ENCODE measurements at regions not wholly inside any gene's neighbourhood (a gene's known extent, or its start where the extent isn't known, plus 50 kb on each side); places are given as distances from the start of the nearest gene placed in this dataset.
A peak's percentile ranks its signal among the peaks of the same experiment; 100 is the strongest.

- no peak for DNase-seq (ENCODE audit: low read depth)
These were observed 322.3 kb downstream of the GBE1 start for GRCh38 chr3:81439108-81439507.

- DNase-seq (ENCODE audit: low read depth): no peak
These were observed 323.8 kb downstream of the GBE1 start for GRCh38 chr3:81437683-81438082.

DNA sequence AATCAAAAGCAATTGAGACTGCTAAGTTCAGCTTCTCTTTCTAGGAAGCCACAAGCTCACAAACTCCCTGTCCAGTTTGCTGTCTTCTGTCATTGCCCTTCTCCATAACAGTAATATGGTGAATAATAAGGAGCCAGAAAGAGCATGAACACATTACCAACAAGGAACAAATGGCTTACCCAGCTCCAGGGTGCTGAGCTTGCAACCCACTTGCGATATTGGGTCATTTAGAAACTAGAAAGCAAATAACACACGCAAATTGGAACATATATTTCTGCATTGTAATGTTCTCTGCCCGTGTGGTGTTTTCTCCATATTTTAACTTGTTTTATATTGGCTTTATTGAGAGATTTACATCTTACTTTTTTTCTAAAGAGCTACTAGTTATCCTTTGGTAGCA, 325.3 kb downstream of the GBE1 start:
- DNase-seq (ENCODE audit: low read depth): no peak

- no peak for DNase-seq (ENCODE audit: low read depth)
These were observed 326.4 kb downstream of the GBE1 start for GRCh38 chr3:81435050-81435449.

GRCh38 chr3:81434161-81434560, 327.3 kb downstream of the GBE1 start:
- DNase-seq (ENCODE audit: low read depth): no peak

DNA sequence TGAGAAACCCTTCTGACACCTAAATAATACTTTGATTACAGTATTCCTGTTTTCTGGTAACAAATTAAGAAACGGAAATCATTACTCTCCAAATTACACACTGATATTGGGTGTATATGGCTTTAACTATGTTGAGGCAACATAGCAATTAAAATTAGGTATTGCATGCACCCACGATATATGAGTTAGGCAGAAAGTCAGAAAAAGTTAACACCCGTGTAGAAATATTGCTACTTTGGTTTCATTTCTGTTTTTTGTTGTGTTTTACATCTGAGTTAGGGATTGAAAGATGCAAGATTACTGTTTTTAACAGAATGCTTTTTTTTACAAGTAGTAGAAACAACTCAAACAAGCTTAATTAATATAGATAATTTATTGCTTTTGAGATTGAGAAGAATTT, 327.8 kb downstream of the GBE1 start:
- DNase-seq (ENCODE audit: low read depth): no peak

GRCh38 chr3:81432456-81432855, 329.0 kb downstream of the GBE1 start:
- no peak for DNase-seq (ENCODE audit: low read depth)

DNA sequence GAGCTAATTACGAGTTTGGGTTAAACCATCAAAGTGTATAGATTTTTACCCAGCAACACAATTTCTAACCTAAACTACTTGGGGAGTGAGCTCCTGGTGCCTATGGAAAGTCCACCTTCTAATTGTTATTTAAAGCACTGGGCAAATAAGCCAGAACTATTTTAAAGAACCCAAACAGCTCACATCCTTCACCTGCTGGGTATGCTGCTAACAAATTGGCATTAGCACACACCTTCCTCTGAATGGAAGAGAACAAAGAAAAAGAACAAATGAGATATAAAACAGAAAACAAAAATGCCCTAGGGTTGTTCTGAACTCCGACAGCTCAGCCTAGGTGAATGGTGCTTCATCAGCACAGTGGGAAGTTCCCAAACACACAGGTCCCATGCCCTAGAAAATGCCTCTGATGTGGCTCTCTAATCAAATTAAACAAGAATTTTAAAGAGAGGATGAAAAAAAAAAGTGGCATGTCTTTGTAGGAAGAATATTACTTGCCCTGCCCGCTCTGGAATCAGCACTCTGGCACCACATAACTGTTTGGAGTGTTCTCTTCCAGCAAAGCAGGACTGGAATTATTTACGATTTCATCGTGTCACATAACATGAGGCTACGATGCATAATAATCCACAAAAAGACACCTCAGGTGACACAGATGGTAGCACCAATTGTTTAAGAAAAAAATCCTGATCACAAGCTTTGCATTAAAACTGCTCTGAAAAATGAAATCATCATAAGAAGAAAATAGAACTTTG, 334.4 kb downstream of the GBE1 start:
- no peak for DNase-seq (ENCODE audit: low read depth)

GRCh38 chr3:81425198-81425868, 336.1 kb downstream of the GBE1 start:
- no peak for DNase-seq (ENCODE audit: low read depth)

GRCh38 chr3:81419228-81419627, 342.2 kb downstream of the GBE1 start:
- peak; percentile 5 for DNase-seq (ENCODE audit: low read depth)

GRCh38 chr3:81416812-81417211, 344.6 kb downstream of the GBE1 start:
- DNase-seq (ENCODE audit: low read depth): no peak

- no peak for DNase-seq (ENCODE audit: low read depth)
These were observed 355.1 kb downstream of the GBE1 start for GRCh38 chr3:81406318-81406717.

DNA sequence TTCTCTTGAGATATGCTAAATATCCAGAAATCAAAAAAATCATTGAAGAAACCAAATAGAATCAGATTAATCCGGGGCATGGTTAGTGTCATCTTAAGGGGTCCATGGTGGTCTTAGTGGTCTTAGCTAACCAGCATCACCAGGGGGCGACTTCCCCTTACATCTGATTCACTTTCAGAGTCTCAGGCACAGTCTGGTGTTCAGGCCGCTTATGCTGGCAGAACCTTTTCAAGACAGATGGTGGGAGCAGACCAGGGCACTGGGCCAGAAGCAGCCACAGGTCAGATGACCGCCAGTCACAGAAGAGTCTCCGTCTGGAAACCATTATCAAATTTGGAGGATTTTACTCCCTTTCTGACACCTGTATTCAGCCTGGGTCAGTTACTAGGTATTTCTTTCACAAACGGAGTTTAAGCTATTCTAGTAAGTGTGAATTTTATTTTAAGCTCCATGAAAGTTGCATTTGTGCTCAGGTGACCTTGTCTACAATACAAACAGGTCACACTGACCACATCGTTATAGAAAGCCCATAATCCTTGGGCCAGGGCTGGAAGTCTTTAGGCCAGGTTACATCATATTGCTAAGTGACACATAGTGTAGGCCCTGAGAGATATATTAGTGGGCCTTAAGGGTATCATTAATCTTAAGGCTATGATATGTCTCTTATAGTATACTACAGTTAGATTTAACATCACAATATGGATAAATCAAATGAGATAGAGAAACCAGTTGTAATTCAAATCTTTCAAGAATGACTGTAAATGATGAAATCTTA, 365.5 kb downstream of the GBE1 start:
- no peak for DNase-seq (ENCODE audit: low read depth)

GRCh38 chr3:81394651-81395524, 366.6 kb downstream of the GBE1 start:
- no peak for DNase-seq (ENCODE audit: low read depth)

DNA sequence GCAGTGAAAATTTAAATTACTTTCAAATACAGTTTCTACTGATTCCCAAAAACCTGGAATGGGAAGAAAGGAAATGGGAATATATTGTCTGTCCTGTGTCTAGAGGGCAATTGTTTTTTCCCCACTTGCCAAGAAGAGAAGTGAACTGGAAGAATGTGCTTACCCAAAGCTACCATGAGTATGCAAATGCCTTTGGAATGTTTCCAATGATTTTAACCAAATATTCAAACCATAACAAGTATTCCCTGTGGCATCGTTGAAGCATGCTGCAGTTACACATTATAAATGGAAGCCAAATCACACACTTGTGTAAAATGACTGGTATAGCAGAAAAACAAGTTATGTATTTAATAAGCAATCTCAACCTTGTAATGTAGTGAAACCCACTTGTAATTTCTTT, 368.2 kb downstream of the GBE1 start:
- DNase-seq (ENCODE audit: low read depth): no peak

GRCh38 chr3:81390796-81391195, 370.6 kb downstream of the GBE1 start:
- no peak for DNase-seq (ENCODE audit: low read depth)

DNA sequence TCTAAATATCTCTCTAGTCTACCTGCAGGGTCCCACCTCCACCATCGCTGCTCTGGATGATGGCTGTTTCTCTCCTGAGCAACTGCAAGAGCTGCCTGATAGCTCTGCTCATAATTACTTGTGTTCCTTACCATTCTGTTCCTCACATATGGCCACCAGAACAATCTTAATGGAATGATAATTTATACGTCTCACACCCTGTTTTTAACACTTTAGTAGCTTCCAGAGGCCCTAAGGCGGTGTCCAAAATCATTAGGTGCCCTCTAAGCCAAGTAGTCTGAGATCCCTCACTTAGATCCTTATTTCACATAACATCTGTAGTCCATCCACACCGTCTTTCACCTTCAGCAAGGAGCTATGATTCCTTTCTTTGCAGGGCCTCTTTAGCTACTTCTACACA, 373.3 kb downstream of the GBE1 start:
- no peak for DNase-seq (ENCODE audit: low read depth)

- no peak for DNase-seq (ENCODE audit: low read depth)
These were observed 379.0 kb downstream of the GBE1 start for GRCh38 chr3:81382470-81382869.

DNA sequence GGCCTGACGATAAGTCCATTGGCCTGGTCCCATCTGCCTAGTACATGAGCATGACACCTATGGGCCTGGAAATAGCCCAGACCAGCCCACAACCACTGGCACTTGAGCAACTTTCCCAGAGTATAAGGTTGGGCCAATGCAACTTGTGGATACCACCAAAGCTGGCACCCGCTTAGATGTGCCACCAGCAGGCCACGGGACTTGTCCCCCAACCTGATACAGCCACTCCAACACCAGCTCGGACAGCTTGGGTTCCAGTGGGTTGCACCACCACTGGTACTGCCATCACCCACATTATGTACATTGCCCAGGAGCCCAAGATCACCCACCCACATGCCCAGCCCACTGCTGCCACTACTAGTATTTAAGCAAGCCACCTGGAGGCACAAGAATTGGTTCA, 381.2 kb downstream of the GBE1 start:
- DNase-seq (ENCODE audit: low read depth): no peak

DNA sequence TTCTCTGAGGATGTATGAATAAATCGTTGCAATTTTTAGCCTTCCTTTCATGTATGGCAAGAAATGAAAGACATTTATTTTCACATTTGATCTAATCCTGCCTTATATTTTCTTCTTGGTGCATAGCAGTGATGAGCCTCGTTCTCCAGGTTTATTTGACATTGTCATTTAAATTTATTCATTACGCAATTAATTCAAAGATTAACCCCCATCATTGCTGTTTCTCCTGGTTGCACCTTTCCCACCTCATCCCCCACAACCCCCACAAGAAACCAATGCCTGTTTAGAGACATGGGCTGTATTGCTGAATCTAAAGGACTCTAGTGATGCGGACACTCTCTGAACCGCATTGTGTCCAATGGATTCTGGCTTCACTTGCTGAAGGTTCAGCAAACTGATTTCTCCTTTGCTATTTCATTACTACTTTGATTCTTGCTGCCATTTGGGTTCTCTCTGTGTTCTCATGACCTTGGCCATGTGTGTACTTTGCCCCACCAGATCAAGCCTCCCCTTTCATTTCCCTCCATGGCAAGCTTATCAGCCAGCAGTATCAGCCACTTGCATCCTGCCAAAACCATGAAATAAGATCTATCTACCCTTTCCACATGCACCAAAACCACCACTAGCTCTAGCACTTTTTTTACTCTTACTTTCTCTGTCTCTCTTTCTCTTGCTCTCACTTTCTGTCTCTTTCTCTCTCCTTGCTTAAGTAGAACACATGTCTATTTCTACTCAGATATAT, 382.7 kb downstream of the GBE1 start:
- no peak for DNase-seq (ENCODE audit: low read depth)

- peak; percentile 30 for DNase-seq (ENCODE audit: low read depth)
These were observed 385.5 kb downstream of the GBE1 start for GRCh38 chr3:81375921-81376320.
